ENCODE measurements at regions not wholly inside any gene's neighbourhood (a gene's known extent, or its start where the extent isn't known, plus 50 kb on each side); places are given as distances from the start of the nearest gene placed in this dataset.

- TF ChIP-seq ZNF311 (tag by site-specific recombination; IDR thresholded peaks at IDR 0.05; ENCODE audit: borderline replicate concordance) (no peak), PRDM10 (tag by site-specific recombination; IDR thresholded peaks at IDR 0.05) (no peak)
Measured at GRCh38 chr13:21970172-21970571, 299.3 kb downstream of the FGF9 start.
